ENCODE measurements at regions not wholly inside any gene's neighbourhood (a gene's known extent, or its start where the extent isn't known, plus 50 kb on each side); places are given as distances from the start of the nearest gene placed in this dataset.

- no peak overlapping the region for H3K27ac ChIP-seq
Observed at GRCh38 chr7:101729241-101729883, 88.1 kb upstream of the CUX1 start.

GRCh38 chr7:101731502-101732084 is 85.8 kb upstream of the CUX1 start:
- Histone ChIP-seq H3K9ac (no peak overlapping the region), H2AFZ (no peak overlapping the region), H3K27me3 (ENCODE audit: control insufficient read depth, insufficient read depth, low read length) (no peaks in the 10 kb centered on the region), H3K4me2 (ENCODE audit: low read length) (no peak overlapping the region), H3K4me3 (ENCODE audit: low read depth, low read length) (no peak overlapping the region), H3K27ac (no peak overlapping the region), H3K36me3 (ENCODE audit: control insufficient read depth, insufficient read depth, low read length) (no peaks in the 10 kb centered on the region), H3K9me3 (ENCODE audit: control insufficient read depth, low read length) (no peaks in the 10 kb centered on the region), H3K4me1 (peaks cover 3% of the 10 kb centered on the region), H3K79me2 (no peaks in the 10 kb centered on the region)
- TF ChIP-seq CTCF (IDR thresholded peaks at IDR 0.05), result no peak

More at GRCh38 chr7:101729241-101729883, 88.1 kb upstream of the CUX1 start:
- Histone ChIP-seq H3K36me3 (ENCODE audit: control insufficient read depth, insufficient read depth, low read length) (no peaks in the 10 kb centered on the region), H3K9me3 (ENCODE audit: control insufficient read depth, low read length) (no peaks in the 10 kb centered on the region), H3K4me1 (peaks cover 3% of the 10 kb centered on the region), H3K9ac (no peak overlapping the region), H3K4me3 (ENCODE audit: low read depth, low read length) (no peak overlapping the region), H2AFZ (no peak overlapping the region), H3K79me2 (no peaks in the 10 kb centered on the region), H3K4me2 (ENCODE audit: low read length) (no peak overlapping the region), H3K27me3 (ENCODE audit: control insufficient read depth, insufficient read depth, low read length) (no peaks in the 10 kb centered on the region)
- TF ChIP-seq CTCF (IDR thresholded peaks at IDR 0.05), result no peak

- Histone ChIP-seq H3K4me1 (peaks cover 3% of the 10 kb centered on the region), H3K4me3 (ENCODE audit: low read depth, low read length) (no peak overlapping the region), H3K4me2 (ENCODE audit: low read length) (peak overlapping the region; percentile 67), H3K79me2 (no peaks in the 10 kb centered on the region), H3K9me3 (ENCODE audit: control insufficient read depth, low read length) (no peaks in the 10 kb centered on the region), H2AFZ (peak overlapping the region; percentile 54), H3K27ac (no peak overlapping the region), H3K36me3 (ENCODE audit: control insufficient read depth, insufficient read depth, low read length) (no peaks in the 10 kb centered on the region), H3K27me3 (ENCODE audit: control insufficient read depth, insufficient read depth, low read length) (no peaks in the 10 kb centered on the region), H3K9ac (no peak overlapping the region)
- TF ChIP-seq CTCF (IDR thresholded peaks at IDR 0.05), result no peak
Observed at GRCh38 chr7:101733713-101734475, 83.5 kb upstream of the CUX1 start.

GRCh38 chr7:101736084-101736483 is 81.3 kb upstream of the CUX1 start:
- Histone ChIP-seq H3K4me2 (ENCODE audit: low read length) (no peak overlapping the region), H3K79me2 (no peaks in the 10 kb centered on the region), H3K4me3 (ENCODE audit: low read depth, low read length) (no peak overlapping the region), H2AFZ (no peak overlapping the region), H3K9ac (no peak overlapping the region), H3K9me3 (ENCODE audit: control insufficient read depth, low read length) (no peaks in the 10 kb centered on the region), H3K4me1 (peaks cover 3% of the 10 kb centered on the region), H3K27ac (no peak overlapping the region), H3K36me3 (ENCODE audit: control insufficient read depth, insufficient read depth, low read length) (no peaks in the 10 kb centered on the region), H3K27me3 (ENCODE audit: control insufficient read depth, insufficient read depth, low read length) (no peaks in the 10 kb centered on the region)
- TF ChIP-seq CTCF (IDR thresholded peaks at IDR 0.05), result no peak

Measured in parathyroid adenoma (tissue), 2 donors.